ENCODE measurements at regions not wholly inside any gene's neighbourhood (a gene's known extent, or its start where the extent isn't known, plus 50 kb on each side); places are given as distances from the start of the nearest gene placed in this dataset.
"Not testable (repeated sequence)": the region's sequence is repeated elsewhere in the genome, so short reads cannot be mapped to it uniquely, and the experiment has no call there.

GRCh38 chr5:67875601-67876000, 340.0 kb upstream of the PIK3R1 start:
- peaks cover 3% of the 10 kb centered on the region for H3K36me3 Mint-ChIP-seq (ENCODE audit: insufficient read depth)
- peaks cover 10 to 26% of the 10 kb centered on the region in 2 donors for H3K27me3 Mint-ChIP-seq
- ATAC-seq (replicated peaks) (no peak), DNase-seq (no peak)
- peaks cover 0 to 2% of the 10 kb centered on the region in 2 donors for H3K4me1 Mint-ChIP-seq (ENCODE audit: low read depth in 2 of 2)
- no peak overlapping the region for H3K27ac Mint-ChIP-seq
- H3K9me3 Mint-ChIP-seq: no peaks in the 10 kb centered on the region
- H3K4me3 Mint-ChIP-seq: no peak overlapping the region

GRCh38 chr5:67873935-67874334, 341.6 kb upstream of the PIK3R1 start:
- Mint-ChIP-seq H3K4me1 (ENCODE audit: low read depth in 2 of 2) (peaks cover 0 to 2% of the 10 kb centered on the region in 2 donors), H3K27ac (no peak overlapping the region), H3K36me3 (ENCODE audit: insufficient read depth) (no peaks in the 10 kb centered on the region), H3K27me3 (peaks cover 10 to 19% of the 10 kb centered on the region in 2 donors), H3K4me3 (no peak overlapping the region), H3K9me3 (no peaks in the 10 kb centered on the region)
- ATAC-seq (replicated peaks): no peak
- DNase-seq: no peak

GRCh38 chr5:67870662-67871061, 344.9 kb upstream of the PIK3R1 start:
- Mint-ChIP-seq H3K9me3 (no peaks in the 10 kb centered on the region), H3K36me3 (ENCODE audit: insufficient read depth) (no peaks in the 10 kb centered on the region), H3K4me3 (no peak overlapping the region), H3K4me1 (ENCODE audit: low read depth in 2 of 2) (no peaks in the 10 kb centered on the region), H3K27me3 (peaks cover 11 to 17% of the 10 kb centered on the region in 2 donors), H3K27ac (no peak overlapping the region)
- ATAC-seq (replicated peaks) (no peak), DNase-seq (no peak)

GRCh38 chr5:67864335-67864734, 351.2 kb upstream of the PIK3R1 start:
- H3K27ac Mint-ChIP-seq; DNase-seq; ATAC-seq (replicated peaks); H3K4me3 Mint-ChIP-seq; H3K4me1 Mint-ChIP-seq (ENCODE audit: low read depth in 2 of 2); H3K9me3 Mint-ChIP-seq; H3K36me3 Mint-ChIP-seq (ENCODE audit: insufficient read depth): not testable (repeated sequence)
- H3K27me3 Mint-ChIP-seq: peaks cover 13 to 21% of the 10 kb centered on the region in 2 donors

- ATAC-seq (replicated peaks): no peak
- Mint-ChIP-seq H3K9me3 (peaks cover 0 to 1% of the 10 kb centered on the region in 2 donors), H3K4me1 (ENCODE audit: low read depth in 2 of 2) (no peaks in the 10 kb centered on the region), H3K27me3 (no peaks in the 10 kb centered on the region), H3K4me3 (no peak overlapping the region), H3K27ac (no peak overlapping the region), H3K36me3 (ENCODE audit: insufficient read depth) (peaks cover 5% of the 10 kb centered on the region)
- no peak for DNase-seq
Observed at GRCh38 chr5:67858471-67859031, 357.0 kb upstream of the PIK3R1 start.

- Mint-ChIP-seq H3K27me3 (no peaks in the 10 kb centered on the region), H3K4me3 (no peak overlapping the region), H3K27ac (no peak overlapping the region), H3K36me3 (ENCODE audit: insufficient read depth) (peaks cover 5% of the 10 kb centered on the region), H3K9me3 (peaks cover 0 to 2% of the 10 kb centered on the region in 2 donors), H3K4me1 (ENCODE audit: low read depth in 2 of 2) (no peaks in the 10 kb centered on the region)
- no peak for DNase-seq
- no peak for ATAC-seq (replicated peaks)
Observed at GRCh38 chr5:67857502-67857901, 358.1 kb upstream of the PIK3R1 start.

GRCh38 chr5:67855523-67855922, 360.0 kb upstream of the PIK3R1 start:
- Mint-ChIP-seq H3K4me1 (ENCODE audit: low read depth in 2 of 2) (no peaks in the 10 kb centered on the region), H3K4me3 (no peak overlapping the region)
- ATAC-seq (replicated peaks): no peak

GRCh38 chr5:67850906-67851305, 364.6 kb upstream of the PIK3R1 start:
- H3K27me3 Mint-ChIP-seq: peaks cover 11 to 16% of the 10 kb centered on the region in 2 donors
- H3K4me3 Mint-ChIP-seq; DNase-seq; ATAC-seq (replicated peaks); H3K4me1 Mint-ChIP-seq (ENCODE audit: low read depth in 2 of 2); H3K36me3 Mint-ChIP-seq (ENCODE audit: insufficient read depth); H3K9me3 Mint-ChIP-seq; H3K27ac Mint-ChIP-seq: not testable (repeated sequence)

More at GRCh38 chr5:67855523-67855922, 360.0 kb upstream of the PIK3R1 start:
- Mint-ChIP-seq H3K27me3 (peaks cover 0 to under 1% of the 10 kb centered on the region in 2 donors), H3K36me3 (ENCODE audit: insufficient read depth) (no peaks in the 10 kb centered on the region), H3K27ac (no peak overlapping the region), H3K9me3 (peaks cover 0 to 2% of the 10 kb centered on the region in 2 donors)
- DNase-seq: no peak

GRCh38 chr5:67844924-67845323, 370.6 kb upstream of the PIK3R1 start:
- ATAC-seq (replicated peaks): no peak
- Mint-ChIP-seq H3K36me3 (ENCODE audit: insufficient read depth) (no peaks in the 10 kb centered on the region), H3K4me3 (no peak overlapping the region)

GRCh38 chr5:67842806-67843205, 372.8 kb upstream of the PIK3R1 start:
- Mint-ChIP-seq H3K4me1 (ENCODE audit: low read depth in 2 of 2) (no peaks in the 10 kb centered on the region), H3K9me3 (no peaks in the 10 kb centered on the region), H3K4me3 (no peak overlapping the region), H3K27me3 (peaks cover 45 to 51% of the 10 kb centered on the region in 2 donors), H3K36me3 (ENCODE audit: insufficient read depth) (no peaks in the 10 kb centered on the region), H3K27ac (no peak overlapping the region)
- DNase-seq (no peak), ATAC-seq (replicated peaks) (no peak)

More at GRCh38 chr5:67844924-67845323, 370.6 kb upstream of the PIK3R1 start:
- no peaks in the 10 kb centered on the region for H3K9me3 Mint-ChIP-seq
- no peaks in the 10 kb centered on the region for H3K4me1 Mint-ChIP-seq (ENCODE audit: low read depth in 2 of 2)
- H3K27ac Mint-ChIP-seq: no peak overlapping the region
- peaks cover 45 to 51% of the 10 kb centered on the region in 2 donors for H3K27me3 Mint-ChIP-seq
- DNase-seq: no peak

GRCh38 chr5:67837225-67837624, 378.3 kb upstream of the PIK3R1 start:
- not testable (repeated sequence) for ATAC-seq (replicated peaks); H3K4me1 Mint-ChIP-seq (ENCODE audit: low read depth in 2 of 2); H3K27ac Mint-ChIP-seq; H3K9me3 Mint-ChIP-seq; H3K4me3 Mint-ChIP-seq; H3K36me3 Mint-ChIP-seq (ENCODE audit: insufficient read depth); DNase-seq
- H3K27me3 Mint-ChIP-seq: peaks cover 21 to 23% of the 10 kb centered on the region in 2 donors

- ATAC-seq (replicated peaks); H3K4me1 Mint-ChIP-seq (ENCODE audit: low read depth in 2 of 2); H3K9me3 Mint-ChIP-seq; H3K36me3 Mint-ChIP-seq (ENCODE audit: insufficient read depth); DNase-seq; H3K4me3 Mint-ChIP-seq; H3K27ac Mint-ChIP-seq: not testable (repeated sequence)
- H3K27me3 Mint-ChIP-seq: peaks cover 16 to 18% of the 10 kb centered on the region in 2 donors
Observed at GRCh38 chr5:67836496-67836895, 379.1 kb upstream of the PIK3R1 start.

GRCh38 chr5:67831048-67831447, 384.5 kb upstream of the PIK3R1 start:
- no peaks in the 10 kb centered on the region for H3K9me3 Mint-ChIP-seq
- H3K4me1 Mint-ChIP-seq (ENCODE audit: low read depth in 2 of 2): no peaks in the 10 kb centered on the region
- no peak overlapping the region for H3K27ac Mint-ChIP-seq
- DNase-seq: no peak
- H3K36me3 Mint-ChIP-seq (ENCODE audit: insufficient read depth): no peaks in the 10 kb centered on the region
- no peak for ATAC-seq (replicated peaks)
- H3K27me3 Mint-ChIP-seq: peaks cover 11 to 13% of the 10 kb centered on the region in 2 donors
- no peak overlapping the region for H3K4me3 Mint-ChIP-seq

GRCh38 chr5:67827541-67827940, 388.0 kb upstream of the PIK3R1 start:
- Mint-ChIP-seq H3K9me3 (no peaks in the 10 kb centered on the region), H3K27ac (no peak overlapping the region), H3K4me1 (ENCODE audit: low read depth in 2 of 2) (no peaks in the 10 kb centered on the region), H3K36me3 (ENCODE audit: insufficient read depth) (no peaks in the 10 kb centered on the region), H3K4me3 (no peak overlapping the region), H3K27me3 (no peaks in the 10 kb centered on the region)
- DNase-seq (no peak), ATAC-seq (replicated peaks) (no peak)
